ENCODE measurements at regions not wholly inside any gene's neighbourhood (a gene's known extent, or its start where the extent isn't known, plus 50 kb on each side); places are given as distances from the start of the nearest gene placed in this dataset.
"Not testable (repeated sequence)": the region's sequence is repeated elsewhere in the genome, so short reads cannot be mapped to it uniquely, and the experiment has no call there.

- H4K20me1 ChIP-seq (ENCODE audit: insufficient read depth, poor library complexity, severe bottlenecking) = no peaks in the 10 kb centered on the region
- 63% methylated on average over 2 of the region's 2 CpGs for WGBS (ENCODE audit: low lambda C conversion rate, missing lambda C conversion rate)
- TF ChIP-seq EZH2phosphoT487 (IDR thresholded peaks at IDR 0.05; ENCODE audit: low read depth, severe bottlenecking, unreplicated experiment) (no peak), CTCF (IDR thresholded peaks at IDR 0.05; ENCODE audit: poor library complexity) (no peak), EZH2 (IDR thresholded peaks at IDR 0.05; ENCODE audit: borderline replicate concordance) (no peak)
Measured at GRCh38 chr11:92162776-92163175, 61.8 kb upstream of the FAT3 start.

GRCh38 chr11:92159931-92160330 is 64.7 kb upstream of the FAT3 start:
- Histone ChIP-seq H3K9me2 (replicated peaks; ENCODE audit: insufficient read depth) (no peaks in the 10 kb centered on the region), H3K4me3 (no peak overlapping the region), H4K20me1 (ENCODE audit: insufficient read depth, poor library complexity, severe bottlenecking) (no peaks in the 10 kb centered on the region), H2AFZ (no peak overlapping the region), H3K4me1 (ENCODE audit: insufficient read depth) (no peaks in the 10 kb centered on the region), H3K27me3 (no peaks in the 10 kb centered on the region), H3K36me3 (replicated peaks; ENCODE audit: insufficient read depth, low read depth) (no peaks in the 10 kb centered on the region), H3K9me3 (ENCODE audit: low read depth) (no peaks in the 10 kb centered on the region), H3K27ac (no peak overlapping the region), H3K4me2 (no peak overlapping the region), H3K79me2 (no peaks in the 10 kb centered on the region)
- TF ChIP-seq EZH2phosphoT487 (IDR thresholded peaks at IDR 0.05; ENCODE audit: low read depth, severe bottlenecking, unreplicated experiment) = no peak
- no peak for TF ChIP-seq EZH2 (IDR thresholded peaks at IDR 0.05; ENCODE audit: borderline replicate concordance)
- TF ChIP-seq CTCF (IDR thresholded peaks at IDR 0.05; ENCODE audit: poor library complexity) = no peak
- no peak for DNase-seq (ENCODE audit: low spot score)
- 90% methylated on average over 1 of the region's 1 CpG for WGBS (ENCODE audit: low lambda C conversion rate, missing lambda C conversion rate)

More at GRCh38 chr11:92162776-92163175, 61.8 kb upstream of the FAT3 start:
- DNase-seq (ENCODE audit: low spot score) = no peak
- Histone ChIP-seq H3K4me1 (ENCODE audit: insufficient read depth) (no peaks in the 10 kb centered on the region), H2AFZ (no peak overlapping the region), H3K9me3 (ENCODE audit: low read depth) (no peaks in the 10 kb centered on the region), H3K4me3 (no peak overlapping the region), H3K27ac (no peak overlapping the region), H3K4me2 (no peak overlapping the region), H3K79me2 (no peaks in the 10 kb centered on the region), H3K36me3 (replicated peaks; ENCODE audit: insufficient read depth, low read depth) (no peaks in the 10 kb centered on the region), H3K9me2 (replicated peaks; ENCODE audit: insufficient read depth) (no peaks in the 10 kb centered on the region), H3K27me3 (no peaks in the 10 kb centered on the region)

- H3K4me1 ChIP-seq (ENCODE audit: insufficient read depth); H3K9me3 ChIP-seq (ENCODE audit: low read depth); H3K79me2 ChIP-seq; H3K27ac ChIP-seq; DNase-seq (ENCODE audit: low spot score); H4K20me1 ChIP-seq (ENCODE audit: insufficient read depth, poor library complexity, severe bottlenecking); H3K36me3 ChIP-seq (replicated peaks; ENCODE audit: insufficient read depth, low read depth); H2AFZ ChIP-seq; H3K9me2 ChIP-seq (replicated peaks; ENCODE audit: insufficient read depth); H3K27me3 ChIP-seq; H3K4me2 ChIP-seq; H3K4me3 ChIP-seq: not testable (repeated sequence)
- 93% methylated on average over 3 of the region's 35 CpGs for WGBS (ENCODE audit: low lambda C conversion rate, missing lambda C conversion rate)
Measured at GRCh38 chr11:92157390-92157789, 67.2 kb upstream of the FAT3 start.

- Histone ChIP-seq H3K4me1 (ENCODE audit: insufficient read depth) (no peaks in the 10 kb centered on the region), H3K27ac (no peak overlapping the region), H2AFZ (no peak overlapping the region), H3K9me2 (replicated peaks; ENCODE audit: insufficient read depth) (no peaks in the 10 kb centered on the region), H3K27me3 (no peaks in the 10 kb centered on the region), H4K20me1 (ENCODE audit: insufficient read depth, poor library complexity, severe bottlenecking) (no peaks in the 10 kb centered on the region), H3K79me2 (no peaks in the 10 kb centered on the region), H3K4me3 (no peak overlapping the region), H3K36me3 (replicated peaks; ENCODE audit: insufficient read depth, low read depth) (no peaks in the 10 kb centered on the region), H3K4me2 (no peak overlapping the region), H3K9me3 (ENCODE audit: low read depth) (no peaks in the 10 kb centered on the region)
- no peak for TF ChIP-seq EZH2 (IDR thresholded peaks at IDR 0.05; ENCODE audit: borderline replicate concordance)
- TF ChIP-seq CTCF (IDR thresholded peaks at IDR 0.05; ENCODE audit: poor library complexity) = no peak
- TF ChIP-seq EZH2phosphoT487 (IDR thresholded peaks at IDR 0.05; ENCODE audit: low read depth, severe bottlenecking, unreplicated experiment) = no peak
- 82% methylated on average over 4 of the region's 4 CpGs for WGBS (ENCODE audit: low lambda C conversion rate, missing lambda C conversion rate)
- no peak for DNase-seq (ENCODE audit: low spot score)
Measured at GRCh38 chr11:92154611-92155010, 70.0 kb upstream of the FAT3 start.

Measured in hepatocyte (in vitro differentiated cells).